ENCODE measurements at regions not wholly inside any gene's neighbourhood (a gene's known extent, or its start where the extent isn't known, plus 50 kb on each side); places are given as distances from the start of the nearest gene placed in this dataset.

DNA sequence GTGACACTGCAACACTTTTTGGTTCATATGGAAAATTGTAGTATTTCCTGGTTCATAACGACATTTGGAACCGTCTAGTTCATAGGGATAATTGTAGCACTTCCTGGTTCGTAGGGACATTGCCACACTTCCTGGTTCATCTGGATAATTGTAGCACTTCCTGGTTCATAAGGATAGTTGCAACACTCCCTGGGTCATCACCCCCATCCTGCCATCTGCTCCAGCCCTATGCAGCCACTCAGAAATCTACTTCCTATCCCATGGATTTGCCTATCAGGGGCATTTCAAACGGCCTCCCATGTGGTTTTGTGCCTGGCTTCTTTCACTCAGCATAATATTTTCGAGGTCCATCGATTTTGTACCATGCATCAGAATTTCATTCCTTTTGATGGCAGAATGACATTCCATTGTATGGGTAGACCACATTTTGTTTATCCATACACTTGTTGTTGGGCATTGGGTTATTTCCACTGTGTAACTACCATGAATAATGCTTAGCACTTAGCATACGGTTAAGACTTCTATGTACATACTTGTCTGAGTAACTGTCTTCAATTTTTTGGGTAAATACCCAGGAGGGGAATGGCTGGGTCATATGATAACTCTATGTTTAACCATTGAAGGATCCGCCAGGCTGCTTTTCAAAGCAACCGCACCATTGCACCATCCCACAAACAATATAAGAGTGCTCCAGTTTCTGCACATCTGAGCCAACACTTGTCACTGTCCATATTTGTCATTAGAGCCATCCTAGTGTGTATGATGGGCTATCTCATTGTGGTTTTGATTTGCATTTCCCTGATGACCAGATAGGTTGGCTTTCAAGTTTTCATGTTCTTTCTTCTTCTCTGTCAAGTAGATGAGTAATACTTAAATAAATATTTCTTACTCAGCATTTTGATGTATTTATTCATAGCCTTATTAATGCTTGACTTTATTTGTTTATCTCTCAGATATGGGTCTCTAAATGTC is 58.3 kb upstream of the CD99 start:
- no peak for TF ChIP-seq POLR2A (IDR thresholded peaks at IDR 0.05; ENCODE audit: extremely low read depth, insufficient read length)
- TF ChIP-seq CTCF (IDR thresholded peaks at IDR 0.05; ENCODE audit: low read depth, low read length), result no peak
